ENCODE measurements at regions not wholly inside any gene's neighbourhood (a gene's known extent, or its start where the extent isn't known, plus 50 kb on each side); places are given as distances from the start of the nearest gene placed in this dataset.

GRCh38 chr3:159488602-159489001 lies 500.0 kb upstream of the IL12A start:
- no peak for TF ChIP-seq CTCF (conservative IDR thresholded peaks at IDR 0.05; ENCODE audit: low read length)
- no peak for TF ChIP-seq EZH2phosphoT487 (IDR thresholded peaks at IDR 0.05; ENCODE audit: borderline replicate concordance, low read depth, low read length)

Measured in OCI-LY7 (cell line).